Esophagus squamous epithelium (tissue), 4 donors: ENCODE measurements at regions not wholly inside any gene's neighbourhood (a gene's known extent, or its start where the extent isn't known, plus 50 kb on each side); places are given as distances from the start of the nearest gene placed in this dataset.

ENCODE experiments used
- CTCF ChIP-seq, 6 experiments: fragments of 450-650 bp in 4 of 6; fragments of 200-600 bp in 2 of 6; sonication (generic) in 2 of 6; IDR thresholded peaks; one replicate each; pipeline ENCODE4 v1.5.1; 2016 to 2019; ENCODE audit warnings: antibody characterized with exemption in 6 of 6, mild to moderate bottlenecking in 4 of 6, moderate library complexity in 4 of 6
- POLR2A ChIP-seq, 4 donors: fragments of 450-650 bp; IDR thresholded peaks; one replicate each; pipeline ENCODE4 v1.6.1; 2017; ENCODE audit warnings: antibody characterized with exemption in 4 of 4, mild to moderate bottlenecking in 4 of 4, moderate library complexity in 3 of 4

- TF ChIP-seq CTCF (IDR thresholded peaks at IDR 0.05): no peak
- no peak for TF ChIP-seq POLR2A (IDR thresholded peaks at IDR 0.05)
These were observed 53.9 kb upstream of the KLF13 start for GRCh38 chr15:31272558-31273257.
